WTC11 (cell line): ENCODE measurements at regions not wholly inside any gene's neighbourhood (a gene's known extent, or its start where the extent isn't known, plus 50 kb on each side); places are given as distances from the start of the nearest gene placed in this dataset.

Experiments
- ATAC-seq: fragments of 200-7000 bp; cut with Tn5 transposase; 2 replicates; pipeline ENCODE4 v1.10.0; 2021; ENCODE audit warnings: mild to moderate bottlenecking, moderate library complexity
- CTCF ChIA-PET: fragments of 300-600 bp; sonication (Branson Sonifier 250); formaldehyde crosslinking; loops from one replicate; lab custom pipeline; 2021; ENCODE audit warnings: antibody characterized with exemption; lab: Charles Lee
- POLR2A ChIA-PET: fragments of 350-600 bp; sonication (Branson Sonifier 250); formaldehyde crosslinking; loops from one replicate; lab custom pipeline; 2021; ENCODE audit warnings: antibody characterized with exemption; lab: Charles Lee
- DNase-seq: peaks from one replicate; pipeline ENCODE4 v3.0.0; 2021; ENCODE audit warnings: low spot score
- H3K27ac Mint-ChIP-seq: 2 replicates; pipeline ENCODE4 v1.8.0; 2021; ENCODE audit warnings: mixed read lengths
- H3K27me3 Mint-ChIP-seq: 2 replicates; pipeline ENCODE4 v1.8.0; 2021; ENCODE audit warnings: low read depth, mild to moderate bottlenecking, moderate library complexity, mixed read lengths
- H3K36me3 Mint-ChIP-seq: 2 replicates; pipeline ENCODE4 v1.8.0; 2021; ENCODE audit warnings: mixed read lengths
- H3K4me1 Mint-ChIP-seq: 2 replicates; pipeline ENCODE4 v1.8.0; 2022; ENCODE audit warnings: mixed read lengths
- H3K4me3 Mint-ChIP-seq: 2 replicates; pipeline ENCODE4 v1.8.0; 2021; ENCODE audit warnings: mild to moderate bottlenecking, moderate library complexity, mixed read lengths
- H3K9me3 Mint-ChIP-seq: 2 replicates; pipeline ENCODE4 v1.8.0; 2021; ENCODE audit warnings: mixed read lengths
- ATF1 ChIP-seq: sonication (generic); formaldehyde crosslinking; IDR thresholded peaks from 2 replicates; pipeline ENCODE4 v1.8.1; 2023; ENCODE audit warnings: mild to moderate bottlenecking, moderate library complexity, missing genetic modification reagents
- CDX4 ChIP-seq: fragments of 250-450 bp; sonication (Bioruptor Pico); IDR thresholded peaks from 2 replicates; pipeline ENCODE4 v1.9.0; 2021; ENCODE audit warnings: moderate library complexity, mild to moderate bottlenecking, inconsistent platforms, borderline replicate concordance
- E2F1 ChIP-seq: sonication (generic); formaldehyde crosslinking; IDR thresholded peaks from 2 replicates; pipeline ENCODE4 v1.8.0; 2022; ENCODE audit warnings: mild to moderate bottlenecking, missing genetic modification reagents
- ELF4 ChIP-seq: sonication (generic); formaldehyde crosslinking; IDR thresholded peaks from 2 replicates; pipeline ENCODE4 v1.8.1; 2022; ENCODE audit warnings: low read depth, mild to moderate bottlenecking, moderate library complexity, missing genetic modification reagents
- ESRRA ChIP-seq: sonication (generic); formaldehyde crosslinking; IDR thresholded peaks from 2 replicates; pipeline ENCODE4 v1.8.1; 2022; ENCODE audit warnings: mild to moderate bottlenecking, missing genetic modification reagents, borderline replicate concordance
- FOXP1 ChIP-seq: sonication (generic); formaldehyde crosslinking; IDR thresholded peaks from 2 replicates; pipeline ENCODE4 v1.8.0; 2022; ENCODE audit warnings: missing genetic modification reagents, mild to moderate bottlenecking, moderate library complexity, borderline replicate concordance
- GABPB1 ChIP-seq: sonication (generic); formaldehyde crosslinking; IDR thresholded peaks from 2 replicates; pipeline ENCODE4 v1.8.1; 2023; ENCODE audit warnings: mild to moderate bottlenecking, missing genetic modification reagents
- HMGA2 ChIP-seq: fragments of 250-450 bp; sonication (Bioruptor Pico); IDR thresholded peaks from 2 replicates; pipeline ENCODE4 v1.4.0; 2021; ENCODE audit warnings: mild to moderate bottlenecking, moderate library complexity
- MAX ChIP-seq: sonication (generic); formaldehyde crosslinking; IDR thresholded peaks from 2 replicates; pipeline ENCODE4 v1.8.0; 2022; ENCODE audit warnings: mild to moderate bottlenecking, missing genetic modification reagents
- MXD4 ChIP-seq: fragments of 250-450 bp; sonication (Bioruptor Pico); IDR thresholded peaks from 2 replicates; pipeline ENCODE4 v1.8.0; 2021; ENCODE audit warnings: mild to moderate bottlenecking, moderate library complexity, borderline replicate concordance
- NFE2L1 ChIP-seq: sonication (generic); formaldehyde crosslinking; IDR thresholded peaks from 2 replicates; pipeline ENCODE4 v1.8.1; 2023; ENCODE audit warnings: missing genetic modification reagents
- PREB ChIP-seq: sonication (generic); formaldehyde crosslinking; IDR thresholded peaks from 2 replicates; pipeline ENCODE4 v1.8.1; 2022; ENCODE audit warnings: mild to moderate bottlenecking, missing genetic modification reagents, moderate library complexity, borderline replicate concordance
- STAT6 ChIP-seq: sonication (generic); formaldehyde crosslinking; conservative IDR thresholded peaks from 2 replicates; pipeline ENCODE4 v1.8.1; 2023; ENCODE audit warnings: mild to moderate bottlenecking, low read depth, missing genetic modification reagents, moderate library complexity
- USF1 ChIP-seq: sonication (generic); formaldehyde crosslinking; IDR thresholded peaks from 2 replicates; pipeline ENCODE4 v1.8.0; 2022; ENCODE audit warnings: mild to moderate bottlenecking, missing genetic modification reagents
- USF2 ChIP-seq: sonication (generic); formaldehyde crosslinking; IDR thresholded peaks from 2 replicates; pipeline ENCODE4 v1.8.1; 2023; ENCODE audit warnings: mild to moderate bottlenecking, missing genetic modification reagents, moderate library complexity
- ZNF219 ChIP-seq: sonication (generic); formaldehyde crosslinking; IDR thresholded peaks from 2 replicates; pipeline ENCODE4 v1.8.0; 2023; ENCODE audit warnings: missing genetic modification reagents, mild to moderate bottlenecking, borderline replicate concordance
- ZNF232 ChIP-seq: sonication (generic); formaldehyde crosslinking; IDR thresholded peaks from 2 replicates; pipeline ENCODE4 v1.8.0; 2022; ENCODE audit warnings: mild to moderate bottlenecking, missing genetic modification reagents
- ZNF396 ChIP-seq: fragments of 250-450 bp; sonication (Bioruptor Pico); IDR thresholded peaks from 2 replicates; pipeline ENCODE4 v1.8.0; 2021; ENCODE audit warnings: mild to moderate bottlenecking, moderate library complexity, borderline replicate concordance
- ZNF416 ChIP-seq: fragments of 250-450 bp; sonication (Bioruptor Pico); IDR thresholded peaks from 2 replicates; pipeline ENCODE4 v1.9.0; 2021; ENCODE audit warnings: mild to moderate bottlenecking, inconsistent platforms
- ZNF423 ChIP-seq: fragments of 250-450 bp; sonication (Bioruptor Pico); IDR thresholded peaks from 2 replicates; pipeline ENCODE4 v2.1.2; 2022; ENCODE audit warnings: mild to moderate bottlenecking, moderate library complexity
- ZSCAN18 ChIP-seq: fragments of 250-450 bp; sonication (Bioruptor Pico); IDR thresholded peaks from 2 replicates; pipeline ENCODE4 v2.1.2; 2022; ENCODE audit warnings: mild to moderate bottlenecking, moderate library complexity

- Mint-ChIP-seq H3K4me3 (no peak overlapping the region), H3K27ac (no peak overlapping the region), H3K9me3 (no peaks in the 10 kb centered on the region), H3K27me3 (peaks cover 5% of the 10 kb centered on the region; the same call in 1 of the 2 replicates), H3K36me3 (no peaks in the 10 kb centered on the region), H3K4me1 (peaks cover 14% of the 10 kb centered on the region)
- TF ChIP-seq ATF1 (CRISPR knock-in tag): no peak
- no peak for TF ChIP-seq ZNF423
- no peak for TF ChIP-seq ZSCAN18 (CRISPR knock-in tag)
- no peak for TF ChIP-seq ZNF396 (CRISPR knock-in tag)
- no peak for TF ChIP-seq ZNF416 (CRISPR knock-in tag)
- TF ChIP-seq USF2 (CRISPR knock-in tag): 0 out of 2 replicates have a peak, but pooled peaks have one; percentile 18
- TF ChIP-seq E2F1: no peak
- POLR2A ChIA-PET: interaction anchor here (0.7 kb wide), 1 partner anchor 95 kb away, joined by 3 read pairs; no protein-coding TSS in a partner anchor
- CTCF ChIA-PET: no interaction called here
- ATAC-seq: no peak
- DNase-seq: no peak
These were observed 167.5 kb upstream of the PMEPA1 start for GRCh38 chr20:57877131-57877824.

GRCh38 chr20:57876163-57876562 lies 166.3 kb upstream of the PMEPA1 start:
- ChIA-PET POLR2A (no interaction called here), CTCF (no interaction called here)
- no peaks in the 10 kb centered on the region for H3K36me3 Mint-ChIP-seq
- no peak for DNase-seq
- H3K27me3 Mint-ChIP-seq: peaks cover 5% of the 10 kb centered on the region; the same call in 1 of the 2 replicates
- no peak overlapping the region for H3K4me3 Mint-ChIP-seq
- peaks cover 6% of the 10 kb centered on the region; the same call in 1 of the 2 replicates for H3K4me1 Mint-ChIP-seq
- H3K9me3 Mint-ChIP-seq: no peaks in the 10 kb centered on the region
- TF ChIP-seq CDX4 (no peak), USF1 (CRISPR knock-in tag) (no peak), MAX (no peak), ZNF232 (no peak), GABPB1 (CRISPR knock-in tag) (no peak), ESRRA (CRISPR knock-in tag) (no peak), FOXP1 (CRISPR knock-in tag) (no peak), ZNF423 (no peak)
- no peak for ATAC-seq
- no peak overlapping the region for H3K27ac Mint-ChIP-seq

- Mint-ChIP-seq H3K36me3 (no peaks in the 10 kb centered on the region), H3K9me3 (no peaks in the 10 kb centered on the region), H3K4me1 (peaks cover 6% of the 10 kb centered on the region; the same call in 1 of the 2 replicates), H3K27me3 (peaks cover 5% of the 10 kb centered on the region; the same call in 1 of the 2 replicates), H3K4me3 (no peak overlapping the region), H3K27ac (no peak overlapping the region)
- ATAC-seq: no peak
- CTCF ChIA-PET: no interaction called here
- POLR2A ChIA-PET: no interaction called here
- no peak for DNase-seq
- TF ChIP-seq STAT6 (CRISPR knock-in tag) (no peak), MXD4 (CRISPR knock-in tag) (no peak), PREB (CRISPR knock-in tag) (no peak), ELF4 (no peak), ZSCAN18 (CRISPR knock-in tag) (no peak), NFE2L1 (CRISPR knock-in tag) (no peak), ZNF232 (no peak), ESRRA (CRISPR knock-in tag) (no peak), HMGA2 (CRISPR knock-in tag) (no peak), ZNF219 (CRISPR knock-in tag) (no peak)
These were observed 164.3 kb upstream of the PMEPA1 start for GRCh38 chr20:57874141-57874540.
